Cardiac muscle cell (in vitro differentiated cells and primary cell): ENCODE measurements at regions not wholly inside any gene's neighbourhood (a gene's known extent, or its start where the extent isn't known, plus 50 kb on each side); places are given as distances from the start of the nearest gene placed in this dataset.

Source experiments
- DNase-seq, 2 donors: peaks; one replicate each; pipeline versions ENCODE4 v3.0.0 to v3.0.0-alpha.2; 2010 to 2017; ENCODE audit warnings: low read depth in 1 of 2, low spot score in 1 of 2
- H3K27ac ChIP-seq: fragments of 200-600 bp; sonication (generic); 2 replicates; pipeline ENCODE4 v1.5.1; 2016
- H3K27me3 ChIP-seq: fragments of 200-600 bp; sonication (generic); 2 replicates; pipeline ENCODE4 v1.6.0; 2016; ENCODE audit warnings: control low read depth
- H3K36me3 ChIP-seq: fragments of 200-600 bp; sonication (generic); 2 replicates; pipeline ENCODE4 v1.5.1; 2016; ENCODE audit warnings: control low read depth
- H3K4me1 ChIP-seq: fragments of 200-600 bp; sonication (generic); 2 replicates; pipeline ENCODE4 v1.8.1; 2017; ENCODE audit warnings: low read depth, mild to moderate bottlenecking, mixed run types
- H3K4me3 ChIP-seq: fragments of 200-600 bp; sonication (generic); 2 replicates; pipeline ENCODE4 v1.5.1; 2016; ENCODE audit warnings: mild to moderate bottlenecking
- H3K9me3 ChIP-seq: fragments of 200-600 bp; sonication (generic); 2 replicates; pipeline ENCODE4 v1.5.1; 2017; ENCODE audit warnings: low read depth, mild to moderate bottlenecking, control low read depth
- CTCF ChIP-seq: IDR thresholded peaks from 2 replicates; pipeline ENCODE4 v1.5.1; 2012; ENCODE audit warnings: low read depth, mild to moderate bottlenecking, low read length

DNA sequence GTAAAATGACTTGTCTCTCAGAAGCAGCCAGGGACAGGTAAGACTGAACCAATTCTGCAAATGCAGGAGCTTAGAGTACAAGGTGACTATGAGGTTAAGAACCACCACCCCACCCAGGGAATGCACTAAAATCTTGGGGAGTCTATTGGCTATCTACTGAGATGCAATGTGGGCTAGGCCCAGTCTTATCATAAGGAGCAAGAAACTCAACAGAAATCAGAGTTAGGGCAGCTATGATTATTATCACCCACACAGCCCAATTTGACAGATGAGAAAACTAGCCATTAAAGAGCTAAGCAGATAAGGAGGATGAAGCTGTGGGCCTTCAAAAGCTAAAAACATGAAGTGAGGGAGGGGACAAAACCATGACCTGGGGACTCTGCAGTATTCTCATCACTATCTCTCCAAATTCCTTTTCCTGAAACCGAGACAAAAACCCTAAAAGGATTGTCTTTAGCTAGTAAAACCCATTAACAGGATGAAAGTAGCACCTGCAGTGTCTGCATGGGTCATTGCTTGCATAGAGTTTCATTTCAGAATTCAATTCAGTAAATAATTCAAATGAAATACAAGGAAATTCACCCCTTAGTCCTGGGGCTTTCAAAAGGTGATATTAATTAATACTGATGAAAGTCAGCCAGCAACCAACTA is 68.8 kb upstream of the USP47 start:
- H3K4me3 ChIP-seq: no peak overlapping the region
- no peaks in the 10 kb centered on the region for H3K36me3 ChIP-seq
- H3K27me3 ChIP-seq: peaks cover 66% of the 10 kb centered on the region
- no peaks in the 10 kb centered on the region for H3K4me1 ChIP-seq
- H3K9me3 ChIP-seq: no peaks in the 10 kb centered on the region
- TF ChIP-seq CTCF: no peak
- DNase-seq: no peak
- H3K27ac ChIP-seq: no peak overlapping the region

DNA sequence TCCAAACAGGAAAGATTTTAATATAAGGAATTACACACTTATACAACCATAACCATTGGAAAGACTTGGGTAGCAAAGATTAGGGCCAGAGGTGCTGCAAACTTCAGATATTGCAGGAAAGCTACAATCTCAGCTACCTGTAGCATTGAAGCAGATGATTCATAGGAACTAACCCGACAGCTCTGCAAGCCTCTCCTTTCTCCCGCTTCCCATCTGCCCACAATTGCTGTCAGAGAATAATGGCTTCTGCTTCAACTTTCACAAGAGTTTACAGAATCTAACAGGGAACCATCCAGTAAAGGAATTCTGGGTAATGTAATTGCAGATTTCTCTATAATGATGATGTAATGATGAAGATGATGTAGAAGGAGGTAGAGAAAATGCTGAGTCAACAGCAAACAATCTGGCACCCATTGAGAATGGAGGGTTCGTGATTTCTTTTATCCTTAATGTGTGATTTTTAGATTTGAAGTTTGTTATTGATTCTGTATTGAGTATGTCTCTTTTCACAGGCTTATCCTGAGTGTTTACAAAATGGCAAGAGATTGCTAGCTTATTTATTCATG is 70.8 kb upstream of the USP47 start:
- DNase-seq: no peak

GRCh38 chr11:11770296-11770695 is 71.5 kb upstream of the USP47 start:
- Histone ChIP-seq H3K4me3 (no peak overlapping the region), H3K36me3 (no peaks in the 10 kb centered on the region), H3K27me3 (peaks cover 43% of the 10 kb centered on the region), H3K27ac (no peak overlapping the region), H3K9me3 (no peaks in the 10 kb centered on the region), H3K4me1 (no peaks in the 10 kb centered on the region)
- no peak for TF ChIP-seq CTCF
- no peak for DNase-seq

More for the DNA sequence above, 70.8 kb upstream of the USP47 start:
- no peaks in the 10 kb centered on the region for H3K9me3 ChIP-seq
- no peak overlapping the region for H3K4me3 ChIP-seq
- H3K36me3 ChIP-seq: no peaks in the 10 kb centered on the region
- no peak overlapping the region for H3K27ac ChIP-seq
- no peak for TF ChIP-seq CTCF
- peaks cover 49% of the 10 kb centered on the region for H3K27me3 ChIP-seq
- H3K4me1 ChIP-seq: no peaks in the 10 kb centered on the region

DNA sequence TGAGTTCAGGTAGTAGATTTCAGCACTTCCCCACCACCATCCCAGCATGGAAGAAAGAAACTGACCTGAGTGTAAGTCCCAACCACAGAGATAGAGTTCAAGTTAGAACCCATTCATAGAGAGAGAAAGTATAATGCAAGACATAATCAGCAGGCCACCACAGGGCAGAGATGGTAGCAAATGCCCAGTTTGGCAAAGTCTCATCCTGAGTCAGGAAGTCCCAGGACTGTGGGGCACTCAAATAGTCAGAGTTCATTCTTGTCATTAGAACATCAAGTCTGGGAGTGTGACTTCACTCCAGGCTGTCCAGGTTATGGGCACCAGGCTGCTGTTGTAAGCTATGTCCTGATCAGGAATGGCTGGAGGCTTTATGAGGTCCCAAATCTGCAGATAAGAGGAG is 72.0 kb upstream of the USP47 start:
- Histone ChIP-seq H3K4me3 (no peak overlapping the region), H3K4me1 (no peaks in the 10 kb centered on the region), H3K27ac (no peak overlapping the region), H3K36me3 (no peaks in the 10 kb centered on the region), H3K9me3 (no peaks in the 10 kb centered on the region), H3K27me3 (peaks cover 41% of the 10 kb centered on the region)
- no peak for TF ChIP-seq CTCF
- no peak for DNase-seq

DNA sequence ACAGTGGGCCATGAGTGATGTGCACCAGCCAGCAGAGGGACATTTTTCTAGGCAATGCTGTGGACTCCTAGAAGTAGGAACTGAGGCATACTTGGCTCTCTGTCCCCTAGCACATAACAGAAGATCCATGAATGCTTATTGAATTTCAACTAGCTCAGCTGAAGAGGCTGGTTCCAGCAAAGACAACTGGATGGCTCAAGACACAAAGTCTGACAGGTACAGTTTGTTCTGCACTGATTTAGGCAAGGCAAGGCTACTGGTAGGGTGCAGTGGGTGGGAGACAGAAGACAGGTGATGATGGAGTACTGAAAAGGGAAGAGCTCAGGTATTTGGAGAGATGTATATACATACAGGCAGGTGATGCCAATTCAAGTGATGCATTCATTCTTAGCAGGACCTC is 72.4 kb upstream of the USP47 start:
- Histone ChIP-seq H3K27me3 (peaks cover 37% of the 10 kb centered on the region), H3K4me1 (no peaks in the 10 kb centered on the region), H3K36me3 (no peaks in the 10 kb centered on the region), H3K4me3 (no peak overlapping the region), H3K27ac (no peak overlapping the region), H3K9me3 (no peaks in the 10 kb centered on the region)
- TF ChIP-seq CTCF: no peak
- DNase-seq: no peak
